Ishikawa (cell line): ENCODE measurements at regions not wholly inside any gene's neighbourhood (a gene's known extent, or its start where the extent isn't known, plus 50 kb on each side); places are given as distances from the start of the nearest gene placed in this dataset.
A peak's percentile ranks its signal among the peaks of the same experiment; 100 is the strongest.

Source experiments
- CEBPB ChIP-seq: IDR thresholded peaks from 2 replicates; pipeline ENCODE4 v1.6.1; 2012
- CREB1 ChIP-seq: IDR thresholded peaks from 2 replicates; pipeline ENCODE4 v1.6.1; 2012; ENCODE audit warnings: low read depth
- EGR1 ChIP-seq: IDR thresholded peaks from 2 replicates; pipeline ENCODE4 v1.6.1; 2012
- EP300 ChIP-seq: IDR thresholded peaks from 2 replicates; pipeline ENCODE4 v1.6.1; 2012; ENCODE audit warnings: borderline replicate concordance
- FOXM1 ChIP-seq: IDR thresholded peaks from 2 replicates; pipeline ENCODE4 v1.6.1; 2012; ENCODE audit warnings: low read depth, borderline replicate concordance
- MAX ChIP-seq: IDR thresholded peaks from 2 replicates; pipeline ENCODE4 v1.6.1; 2012
- NFIC ChIP-seq: IDR thresholded peaks from 2 replicates; pipeline ENCODE4 v1.6.1; 2012
- RAD21 ChIP-seq: IDR thresholded peaks from 2 replicates; pipeline ENCODE4 v1.6.1; 2012; ENCODE audit warnings: low read depth
- REST ChIP-seq: IDR thresholded peaks from 2 replicates; pipeline ENCODE4 v1.6.1; 2012; ENCODE audit warnings: low read depth, mild to moderate bottlenecking
- TAF1 ChIP-seq: IDR thresholded peaks from 2 replicates; pipeline ENCODE4 v1.6.1; 2012; ENCODE audit warnings: low read depth, mild to moderate bottlenecking
- TCF12 ChIP-seq: IDR thresholded peaks from 2 replicates; pipeline ENCODE4 v1.6.1; 2012; ENCODE audit warnings: low read depth
- TEAD4 ChIP-seq: IDR thresholded peaks from 2 replicates; pipeline ENCODE4 v1.6.1; 2012
- USF1 ChIP-seq: IDR thresholded peaks from 2 replicates; pipeline ENCODE4 v1.6.1; 2012
- YY1 ChIP-seq: IDR thresholded peaks from 2 replicates; pipeline ENCODE4 v1.6.1; 2012; ENCODE audit warnings: low read depth
- ZBTB7A ChIP-seq: IDR thresholded peaks from 2 replicates; pipeline ENCODE4 v1.6.1; 2012; ENCODE audit warnings: low read depth

- TF ChIP-seq TEAD4 (no peak), MAX (no peak)
Observed at GRCh38 chr3:126274735-126275619, 82.2 kb downstream of the KLF15 start.

GRCh38 chr3:126270145-126270811 is 86.9 kb downstream of the KLF15 start:
- TF ChIP-seq CREB1 = no peak
- no peak for TF ChIP-seq TEAD4
- TF ChIP-seq TCF12 = no peak
- no peak for TF ChIP-seq TAF1
- TF ChIP-seq FOXM1 = no peak
- no peak for TF ChIP-seq MAX
- no peak for TF ChIP-seq EGR1
- no peak for TF ChIP-seq USF1
- no peak for TF ChIP-seq ZBTB7A
- TF ChIP-seq RAD21 = no peak
- TF ChIP-seq EP300 = no peak
- no peak for TF ChIP-seq CEBPB
- TF ChIP-seq NFIC = no peak

GRCh38 chr3:126269354-126269753 is 87.9 kb downstream of the KLF15 start:
- peak; percentile 58 for TF ChIP-seq CREB1
- TF ChIP-seq CEBPB = no peak
- no peak for TF ChIP-seq RAD21
- no peak for TF ChIP-seq TEAD4

GRCh38 chr3:126268866-126269265 is 88.3 kb downstream of the KLF15 start:
- no peak for TF ChIP-seq TEAD4
- TF ChIP-seq USF1 = no peak
- TF ChIP-seq NFIC = no peak
- no peak for TF ChIP-seq ZBTB7A
- no peak for TF ChIP-seq RAD21
- no peak for TF ChIP-seq FOXM1
- TF ChIP-seq EP300 = no peak
- TF ChIP-seq TCF12 = no peak

- TF ChIP-seq ZBTB7A (no peak), FOXM1 (no peak), USF1 (no peak), TEAD4 (no peak), NFIC (no peak), EP300 (no peak), TAF1 (no peak), YY1 (no peak)
Observed at GRCh38 chr3:126267976-126268615, 87.7 kb upstream of the ALDH1L1 start.

GRCh38 chr3:126267169-126267975 is 87.0 kb upstream of the ALDH1L1 start:
- TF ChIP-seq REST = no peak
- TF ChIP-seq TCF12 = peak; percentile 58; the same call in 1 of the 2 replicates
- TF ChIP-seq EP300 = peak; percentile 32; the same call in 1 of the 2 replicates
- TF ChIP-seq FOXM1 = no peak; the same call in 1 of the 2 replicates
- peak; percentile 35; the same call in 1 of the 2 replicates for TF ChIP-seq CEBPB
- peak; percentile 29; the same call in 1 of the 2 replicates for TF ChIP-seq NFIC
- TF ChIP-seq EGR1 = peak; percentile 32; the same call in 1 of the 2 replicates
- TF ChIP-seq YY1 = no peak
- TF ChIP-seq TAF1 = peak; percentile 39; the same call in 1 of the 2 replicates
- TF ChIP-seq ZBTB7A = 0 out of 2 replicates have a peak, but pooled peaks have one; percentile 33
- peak; percentile 92 for TF ChIP-seq MAX
- TF ChIP-seq TEAD4 = peak; percentile 99
- peak; percentile 81 for TF ChIP-seq USF1
- TF ChIP-seq CREB1 = no peak
- TF ChIP-seq RAD21 = peak; percentile 14; the same call in 1 of the 2 replicates
